HEK293 (cell line): ENCODE measurements at regions not wholly inside any gene's neighbourhood (a gene's known extent, or its start where the extent isn't known, plus 50 kb on each side); places are given as distances from the start of the nearest gene placed in this dataset.
A peak's percentile ranks its signal among the peaks of the same experiment; 100 is the strongest.

ENCODE experiments used
- CTCF ChIA-PET: fragments of 350-600 bp; formaldehyde crosslinking; extraction: SDS; loops from one replicate; lab custom pipeline; 2021; ENCODE audit warnings: antibody characterized with exemption; lab: Yijun Ruan, JAX
- POLR2A ChIA-PET: fragments of 300-600 bp; formaldehyde crosslinking; extraction: SDS; loops from one replicate; lab custom pipeline; 2020; ENCODE audit warnings: antibody characterized with exemption, inconsistent platforms; lab: Yijun Ruan, JAX
- H3K27ac ChIP-seq: fragments of 200-500 bp; sonication (Bioruptor generic); 2 replicates; pipeline ENCODE4 v1.5.1; 2014; ENCODE audit warnings: low read depth, low read length, control low read depth, inconsistent platforms; ENCODE audit errors: extremely low read depth
- H3K36me3 ChIP-seq, 2 experiments: fragments of 200-500 bp in 1 of 2; sonication (Bioruptor generic) in 1 of 2; 1 replicate in 1 of 2; 2 replicates in 1 of 2; pipeline ENCODE4 v1.5.1; 2014 to 2017; ENCODE audit warnings: inconsistent platforms in 2 of 2, low read length in 2 of 2; ENCODE audit not compliant: control insufficient read depth in 2 of 2, insufficient read depth in 1 of 2
- H3K4me1 ChIP-seq: fragments of 200-500 bp; sonication (Bioruptor generic); 2 replicates; pipeline ENCODE4 v1.5.1; 2014; ENCODE audit warnings: mild to moderate bottlenecking, low read length, inconsistent platforms; ENCODE audit not compliant: control insufficient read depth, insufficient read depth
- H3K4me3 ChIP-seq: 2 replicates; pipeline ENCODE4 v1.5.1; 2011; ENCODE audit warnings: low read depth, mild to moderate bottlenecking, control low read depth, low read length, moderate library complexity
- H3K9me3 ChIP-seq: fragments of 200-500 bp; sonication (Bioruptor generic); 2 replicates; pipeline ENCODE4 v1.5.1; 2014; ENCODE audit warnings: low read depth, low read length, inconsistent platforms; ENCODE audit not compliant: control insufficient read depth, insufficient read depth
- ATF2 ChIP-seq: fragments of 450-650 bp; formaldehyde crosslinking; IDR thresholded peaks from 2 replicates; pipeline ENCODE4 v1.5.1; 2016; ENCODE audit warnings: missing biosample characterization, missing genetic modification characterization, low read depth
- GLIS1 ChIP-seq: fragments of 450-650 bp; formaldehyde crosslinking; IDR thresholded peaks from 2 replicates; pipeline ENCODE4 v1.5.1; 2016; ENCODE audit warnings: missing biosample characterization, missing genetic modification characterization
- HIC1 ChIP-seq: fragments of 450-650 bp; formaldehyde crosslinking; IDR thresholded peaks from 2 replicates; pipeline ENCODE4 v1.5.1; 2016; ENCODE audit warnings: missing biosample characterization, missing genetic modification characterization
- HOXA7 ChIP-seq: sonication (generic); formaldehyde crosslinking; IDR thresholded peaks from 2 replicates; pipeline ENCODE4 v1.8.1; 2022; ENCODE audit warnings: missing genetic modification reagents, borderline replicate concordance
- KLF1 ChIP-seq: fragments of 450-650 bp; formaldehyde crosslinking; IDR thresholded peaks from 2 replicates; pipeline ENCODE4 v1.5.1; 2016; ENCODE audit warnings: missing biosample characterization, missing genetic modification characterization
- KLF9 ChIP-seq: fragments of 450-650 bp; formaldehyde crosslinking; IDR thresholded peaks from 2 replicates; pipeline ENCODE4 v1.5.1; 2016; ENCODE audit warnings: missing biosample characterization, missing genetic modification characterization, low read depth
- SCRT1 ChIP-seq: fragments of 450-650 bp; formaldehyde crosslinking; IDR thresholded peaks from 2 replicates; pipeline ENCODE4 v1.5.1; 2016; ENCODE audit warnings: missing biosample characterization, missing genetic modification characterization, borderline replicate concordance
- ZBTB8A ChIP-seq: fragments of 450-650 bp; formaldehyde crosslinking; IDR thresholded peaks from 2 replicates; pipeline ENCODE4 v1.5.1; 2016; ENCODE audit warnings: missing biosample characterization, missing genetic modification characterization
- ZIC2 ChIP-seq: fragments of 450-650 bp; formaldehyde crosslinking; IDR thresholded peaks from 2 replicates; pipeline ENCODE4 v1.5.1; 2016; ENCODE audit warnings: missing biosample characterization, missing genetic modification characterization
- ZNF157 ChIP-seq: fragments of 450-650 bp; formaldehyde crosslinking; IDR thresholded peaks from 2 replicates; pipeline ENCODE4 v1.5.1; 2016; ENCODE audit warnings: missing biosample characterization, missing genetic modification characterization
- ZNF280D ChIP-seq: fragments of 450-650 bp; formaldehyde crosslinking; IDR thresholded peaks from 2 replicates; pipeline ENCODE4 v1.5.1; 2016; ENCODE audit warnings: missing biosample characterization, missing genetic modification characterization
- ZNF341 ChIP-seq: fragments of 450-650 bp; formaldehyde crosslinking; IDR thresholded peaks from 2 replicates; pipeline ENCODE4; 2016; ENCODE audit warnings: low read depth, missing biosample characterization, missing genetic modification characterization
- ZNF366 ChIP-seq: fragments of 450-650 bp; formaldehyde crosslinking; conservative IDR thresholded peaks from 2 replicates; pipeline ENCODE4 v1.5.1; 2016; ENCODE audit warnings: missing biosample characterization, missing genetic modification characterization
- ZNF514 ChIP-seq: fragments of 450-650 bp; formaldehyde crosslinking; IDR thresholded peaks from 2 replicates; pipeline ENCODE4 v1.5.1; 2016; ENCODE audit warnings: missing biosample characterization, missing genetic modification characterization
- ZNF544 ChIP-seq: fragments of 450-650 bp; formaldehyde crosslinking; IDR thresholded peaks from 2 replicates; pipeline ENCODE4 v1.5.0; 2017; ENCODE audit warnings: missing biosample characterization, missing genetic modification characterization
- ZNF555 ChIP-seq: fragments of 450-650 bp; formaldehyde crosslinking; conservative IDR thresholded peaks from 2 replicates; pipeline ENCODE4 v1.5.1; 2017; ENCODE audit warnings: missing biosample characterization, mild to moderate bottlenecking, missing genetic modification characterization, inconsistent platforms
- ZNF560 ChIP-seq: fragments of 450-650 bp; formaldehyde crosslinking; IDR thresholded peaks from 2 replicates; pipeline ENCODE4 v1.5.1; 2017; ENCODE audit warnings: missing biosample characterization, missing genetic modification characterization, borderline replicate concordance
- ZNF596 ChIP-seq: fragments of 450-650 bp; IDR thresholded peaks from 2 replicates; pipeline ENCODE4 v1.5.0; 2018; ENCODE audit warnings: missing biosample characterization, mild to moderate bottlenecking, missing genetic modification characterization, moderate library complexity
- ZNF664 ChIP-seq: fragments of 450-650 bp; formaldehyde crosslinking; IDR thresholded peaks from 2 replicates; pipeline ENCODE4 v1.5.1; 2016; ENCODE audit warnings: missing biosample characterization, missing genetic modification characterization
- ZSCAN18 ChIP-seq: fragments of 450-650 bp; formaldehyde crosslinking; IDR thresholded peaks from 2 replicates; pipeline ENCODE4 v1.5.1; 2016; ENCODE audit warnings: missing biosample characterization, missing genetic modification characterization
- ZXDB ChIP-seq: fragments of 450-650 bp; formaldehyde crosslinking; IDR thresholded peaks from 2 replicates; pipeline ENCODE4 v1.5.1; 2016; ENCODE audit warnings: missing biosample characterization, missing genetic modification characterization

GRCh38 chr7:45240273-45240771, 82.7 kb downstream of the RAMP3 start (continued):
- TF ChIP-seq ZNF280D (tag by site-specific recombination) (no peak), ZNF341 (tag by site-specific recombination) (no peak)

GRCh38 chr7:45240926-45241325, 83.3 kb downstream of the RAMP3 start:
- POLR2A ChIA-PET = no interaction called here
- Histone ChIP-seq H3K36me3 (no peaks in the 10 kb centered on the region), H3K4me3 (no peak overlapping the region), H3K9me3 (no peaks in the 10 kb centered on the region), H3K27ac (no peak overlapping the region), H3K4me1 (no peaks in the 10 kb centered on the region)
- TF ChIP-seq ZNF555 (tag by site-specific recombination) = no peak
- no peak for TF ChIP-seq ZXDB
- TF ChIP-seq ZNF560 = no peak
- no peak for TF ChIP-seq ZBTB8A (tag by site-specific recombination)
- no peak for TF ChIP-seq HOXA7
- no peak for TF ChIP-seq GLIS1 (tag by site-specific recombination)
- CTCF ChIA-PET = interaction anchor here (0.6 to 2.7 kb wide), 3 partner anchors 11 to 20 kb away, joined by 3 to 12 read pairs (median 3); no protein-coding TSS in a partner anchor

- H3K27ac ChIP-seq = no peak overlapping the region
- H3K4me3 ChIP-seq = no peak overlapping the region
- ChIA-PET POLR2A (no interaction called here), CTCF (interaction anchor here (0.6 to 2.7 kb wide), 3 partner anchors 12 to 19 kb away, joined by 3 to 12 read pairs (median 3); no protein-coding TSS in a partner anchor)
- no peaks in the 10 kb centered on the region for H3K9me3 ChIP-seq
- H3K4me1 ChIP-seq = no peaks in the 10 kb centered on the region
- no peaks in the 10 kb centered on the region for H3K36me3 ChIP-seq
- TF ChIP-seq ZNF366 = no peak
- TF ChIP-seq ATF2 (tag by site-specific recombination) = no peak
- TF ChIP-seq SCRT1 = no peak
- TF ChIP-seq KLF9 (tag by site-specific recombination) = no peak
- no peak for TF ChIP-seq ZNF596 (tag by site-specific recombination)
- no peak for TF ChIP-seq ZNF544 (tag by site-specific recombination)
- TF ChIP-seq ZNF157 (tag by site-specific recombination) = no peak
- no peak for TF ChIP-seq ZNF514
- no peak for TF ChIP-seq ZNF664 (tag by site-specific recombination)
- no peak for TF ChIP-seq ZSCAN18
- TF ChIP-seq KLF1 = peak; percentile 62
- TF ChIP-seq HIC1 = no peak
- peak; percentile 34; the same call in 1 of the 2 replicates for TF ChIP-seq ZIC2 (tag by site-specific recombination)
- TF ChIP-seq ZNF280D (tag by site-specific recombination) = no peak
Observed at GRCh38 chr7:45241339-45242109, 83.9 kb downstream of the RAMP3 start.
